Upper lobe of left lung (tissue), 4 donors: ENCODE measurements at regions not wholly inside any gene's neighbourhood (a gene's known extent, or its start where the extent isn't known, plus 50 kb on each side); places are given as distances from the start of the nearest gene placed in this dataset.

Experiments used
- CTCF ChIP-seq, 6 experiments: fragments of 450-650 bp in 4 of 6; fragments of 200-600 bp in 2 of 6; sonication (generic) in 2 of 6; IDR thresholded peaks; one replicate each; pipeline ENCODE4 v1.5.1; 2016 to 2019; ENCODE audit warnings: antibody characterized with exemption in 6 of 6
- POLR2A ChIP-seq, 4 donors: fragments of 450-650 bp; IDR thresholded peaks; one replicate each; pipeline ENCODE4 v1.5.1; 2016 to 2017; ENCODE audit warnings: antibody characterized with exemption in 4 of 4, mild to moderate bottlenecking in 2 of 4
- POLR2AphosphoS5 ChIP-seq, 2 donors: sonication (generic); formaldehyde crosslinking; IDR thresholded peaks; one replicate each; pipeline ENCODE4 v1.5.1; 2017; ENCODE audit warnings: antibody characterized with exemption in 2 of 2

- TF ChIP-seq CTCF (IDR thresholded peaks at IDR 0.05) (peak; percentile 48 to 87 (median 71)), POLR2AphosphoS5 (IDR thresholded peaks at IDR 0.05) (no peak), POLR2A (IDR thresholded peaks at IDR 0.05) (no peak)
Measured at GRCh38 chr2:113370478-113371091, 66.9 kb upstream of the ZNG1B start.
